AG10803 (cell line): ENCODE measurements at regions not wholly inside any gene's neighbourhood (a gene's known extent, or its start where the extent isn't known, plus 50 kb on each side); places are given as distances from the start of the nearest gene placed in this dataset.

Experiments
- DNase-seq: peaks from one replicate; pipeline ENCODE4 v3.0.0; 2010; ENCODE audit warnings: low read depth
- H3K4me3 ChIP-seq: 2 replicates; pipeline ENCODE4 v1.5.1; 2011; ENCODE audit warnings: mild to moderate bottlenecking, low read length, control low read depth
- CTCF ChIP-seq: conservative IDR thresholded peaks from 2 replicates; pipeline ENCODE4 v1.5.1; 2011; ENCODE audit warnings: mild to moderate bottlenecking, low read length, control low read depth, inconsistent platforms

- no peak for DNase-seq
- TF ChIP-seq CTCF, result no peak
- no peak overlapping the region for H3K4me3 ChIP-seq
Measured at GRCh38 chr13:78383071-78383484, 220.3 kb downstream of the POU4F1 start.

- H3K4me3 ChIP-seq, result no peak overlapping the region
- TF ChIP-seq CTCF, result no peak
- DNase-seq, result no peak
Measured at GRCh38 chr13:78382491-78382890, 220.9 kb downstream of the POU4F1 start.

GRCh38 chr13:78376822-78377221 lies 226.5 kb downstream of the POU4F1 start:
- H3K4me3 ChIP-seq, result no peak overlapping the region
- no peak for DNase-seq
- TF ChIP-seq CTCF, result no peak

- H3K4me3 ChIP-seq, result no peak overlapping the region
- no peak for TF ChIP-seq CTCF
- no peak for DNase-seq
Measured at GRCh38 chr13:78376033-78376432, 227.3 kb downstream of the POU4F1 start.

GRCh38 chr13:78372581-78372980 lies 230.8 kb downstream of the POU4F1 start:
- no peak for TF ChIP-seq CTCF
- no peak for DNase-seq
- H3K4me3 ChIP-seq, result no peak overlapping the region

- no peak for DNase-seq
- H3K4me3 ChIP-seq, result no peak overlapping the region
- no peak for TF ChIP-seq CTCF
Measured at GRCh38 chr13:78370231-78370630, 233.1 kb downstream of the POU4F1 start.

GRCh38 chr13:78364711-78365110 lies 238.6 kb downstream of the POU4F1 start:
- TF ChIP-seq CTCF, result no peak
- no peak for DNase-seq
- no peak overlapping the region for H3K4me3 ChIP-seq
